HepG2 (cell line): ENCODE measurements at regions not wholly inside any gene's neighbourhood (a gene's known extent, or its start where the extent isn't known, plus 50 kb on each side); places are given as distances from the start of the nearest gene placed in this dataset.

ENCODE experiments used
- ATAC-seq: fragments of 200-7000 bp; cut with Tn5 transposase; 3 replicates; pipeline ENCODE4 v1.9.1; 2020; ENCODE audit warnings: mild to moderate bottlenecking, moderate library complexity
- BruUV-seq: library from RNA; stranded (reverse); fragments of 400-500 nt; replicated peaks from 2 replicates; lab custom pipeline; 2021; lab: Mats Ljungman, UMichigan
- CTCF ChIA-PET: fragments of 300-600 bp; formaldehyde crosslinking; extraction: SDS; loops from one replicate; lab custom pipeline; 2021; ENCODE audit warnings: low total read pairs, inconsistent platforms, low intra/inter-chr PET ratio; lab: Yijun Ruan, JAX
- POLR2A ChIA-PET: fragments of 350-600 bp; sonication (Branson Sonifier 250); formaldehyde crosslinking; loops from one replicate; lab custom pipeline; 2020; ENCODE audit warnings: antibody characterized with exemption, inconsistent platforms; lab: Yijun Ruan, JAX
- DNase-seq: peaks from one replicate; pipeline ENCODE4 v3.0.0-alpha.2; 2015; ENCODE audit warnings: low spot score
- FAIRE-seq: peaks from 3 replicates; lab custom pipeline; 2011; peaks lifted over from hg19 to GRCh38; lab: Jason Lieb, UNC
- H2AFZ ChIP-seq: one replicate; pipeline ENCODE4 v1.6.1; 2011; ENCODE audit warnings: low read length, inconsistent platforms
- H3K27ac ChIP-seq: fragments of 300-600 bp; 3 replicates; pipeline ENCODE4 v1.8.0; 2011; ENCODE audit warnings: mixed run types, mild to moderate bottlenecking, mixed read lengths, low read length, inconsistent platforms; ENCODE audit not compliant: insufficient read depth; ENCODE audit errors: extremely low read length
- H3K27me3 ChIP-seq, 2 experiments: fragments of 200-600 bp in 1 of 2; 2 replicates in 1 of 2; 3 replicates in 1 of 2; pipeline versions ENCODE4 v1.6.0 to v1.8.0; 2011; ENCODE audit warnings: low read length in 2 of 2, mild to moderate bottlenecking in 2 of 2, moderate library complexity in 2 of 2, inconsistent platforms in 1 of 2; ENCODE audit not compliant: insufficient read depth in 2 of 2, control insufficient read depth in 1 of 2
- H3K36me3 ChIP-seq, 2 experiments: fragments of 200-600 bp in 1 of 2; replicated peaks in 1 of 2; 2 replicates in 1 of 2; 3 replicates in 1 of 2; pipeline versions ENCODE4 v1.5.1 to v1.8.0; 2011; ENCODE audit warnings: low read length in 2 of 2, inconsistent platforms in 1 of 2; ENCODE audit not compliant: insufficient read depth in 2 of 2, control insufficient read depth in 1 of 2
- H3K4me1 ChIP-seq: 2 replicates; pipeline ENCODE4 v1.5.1; 2012; ENCODE audit warnings: low read length, inconsistent platforms; ENCODE audit not compliant: insufficient read depth
- H3K4me2 ChIP-seq: 2 replicates; pipeline ENCODE4 v1.6.0; 2011; ENCODE audit warnings: low read depth, low read length, inconsistent platforms
- H3K4me3 ChIP-seq, 3 experiments: fragments of 200-600 bp in 1 of 3; sonication (generic), shearing (Covaris generic) in 1 of 3; replicated peaks in 1 of 3; 2 replicates each; pipeline ENCODE4 v1.5.1; 2011 to 2016; ENCODE audit warnings: low read length in 3 of 3, inconsistent platforms in 2 of 3, low read depth in 2 of 3, mild to moderate bottlenecking in 2 of 3, control low read depth in 1 of 3, mixed read lengths in 1 of 3; ENCODE audit not compliant: insufficient read depth in 1 of 3
- H3K79me2 ChIP-seq: one replicate; pipeline ENCODE4 v1.6.1; 2011; ENCODE audit warnings: low read length, inconsistent platforms; ENCODE audit not compliant: insufficient read depth
- H3K9ac ChIP-seq: 2 replicates; pipeline ENCODE4 v1.6.0; 2011; ENCODE audit warnings: mild to moderate bottlenecking, low read depth, low read length, inconsistent platforms; ENCODE audit not compliant: insufficient read depth
- H3K9me3 ChIP-seq: 2 replicates; pipeline ENCODE4 v1.5.1; 2012; ENCODE audit warnings: mild to moderate bottlenecking, low read length
- H4K20me1 ChIP-seq: 2 replicates; pipeline ENCODE4 v1.6.0; 2011; ENCODE audit warnings: inconsistent platforms, mild to moderate bottlenecking, low read length, moderate library complexity; ENCODE audit not compliant: insufficient read depth
- ARHGAP35 ChIP-seq: sonication (generic); formaldehyde crosslinking; IDR thresholded peaks from 2 replicates; pipeline ENCODE4 v1.9.0; 2022; ENCODE audit warnings: mild to moderate bottlenecking, inconsistent platforms, moderate library complexity, missing genetic modification reagents, borderline replicate concordance
- ATAD3A ChIP-seq: sonication (generic); formaldehyde crosslinking; IDR thresholded peaks from 2 replicates; pipeline ENCODE4 v1.4.0; 2020; ENCODE audit warnings: missing genetic modification reagents
- EZH2 ChIP-seq: conservative IDR thresholded peaks from 2 replicates; pipeline ENCODE4 v1.6.1; 2012; ENCODE audit warnings: mild to moderate bottlenecking, low read depth, low read length, moderate library complexity
- FOXK2 ChIP-seq: fragments of 450-650 bp; IDR thresholded peaks from 2 replicates; pipeline ENCODE4 v1.6.1; 2016
- HES4 ChIP-seq: sonication (generic); formaldehyde crosslinking; IDR thresholded peaks from 2 replicates; pipeline ENCODE4 v1.9.0; 2021; ENCODE audit warnings: mild to moderate bottlenecking, missing genetic modification reagents, borderline replicate concordance
- HOXA5 ChIP-seq: sonication (generic); formaldehyde crosslinking; IDR thresholded peaks from 2 replicates; pipeline ENCODE4 v1.4.0; 2020; ENCODE audit warnings: missing genetic modification reagents
- MIXL1 ChIP-seq: IDR thresholded peaks from 2 replicates; pipeline ENCODE4 v1.6.1; 2016
- PCBP1 ChIP-seq: fragments of 200-400 bp; formaldehyde crosslinking; IDR thresholded peaks from 2 replicates; pipeline ENCODE4 v1.6.1; 2017; ENCODE audit warnings: mild to moderate bottlenecking, low read depth, low read length, borderline replicate concordance
- POLR2AphosphoS5 ChIP-seq: IDR thresholded peaks from 2 replicates; pipeline ENCODE4 v1.6.1; 2012; ENCODE audit warnings: low read depth, low read length
- REL ChIP-seq: sonication (generic); formaldehyde crosslinking; conservative IDR thresholded peaks from 2 replicates; pipeline ENCODE4 v1.8.0; 2022; ENCODE audit warnings: mild to moderate bottlenecking, missing genetic modification reagents, moderate library complexity
- SNRNP70 ChIP-seq: fragments of 200-400 bp; formaldehyde crosslinking; IDR thresholded peaks from 2 replicates; pipeline ENCODE4 v1.6.1; 2017; ENCODE audit warnings: mild to moderate bottlenecking, low read depth, low read length, moderate library complexity
- ZFAT ChIP-seq: sonication (generic); formaldehyde crosslinking; conservative IDR thresholded peaks from 2 replicates; pipeline ENCODE4 v1.8.1; 2023; ENCODE audit warnings: missing genetic modification reagents, inconsistent platforms
- ZFP36L1 ChIP-seq: sonication (generic); formaldehyde crosslinking; IDR thresholded peaks from 2 replicates; pipeline ENCODE4 v1.8.0; 2022; ENCODE audit warnings: mild to moderate bottlenecking, missing genetic modification reagents, moderate library complexity
- ZNF180 ChIP-seq: sonication (generic); formaldehyde crosslinking; IDR thresholded peaks from 2 replicates; pipeline ENCODE4 v1.4.0; 2020; ENCODE audit warnings: low read depth, missing genetic modification reagents, borderline replicate concordance
- ZNF484 ChIP-seq: sonication (generic); formaldehyde crosslinking; IDR thresholded peaks from 2 replicates; pipeline ENCODE4 v1.5.1; 2020; ENCODE audit warnings: mild to moderate bottlenecking, low read depth, missing genetic modification reagents, borderline replicate concordance
- ZNF567 ChIP-seq: sonication (generic); formaldehyde crosslinking; IDR thresholded peaks from 2 replicates; pipeline ENCODE4 v1.8.1; 2023; ENCODE audit warnings: mild to moderate bottlenecking, missing genetic modification reagents, borderline replicate concordance
- ZNF572 ChIP-seq: sonication (generic); formaldehyde crosslinking; IDR thresholded peaks from 2 replicates; pipeline ENCODE4 v1.5.1; 2020; ENCODE audit warnings: mild to moderate bottlenecking, missing genetic modification reagents
- ZNF703 ChIP-seq: sonication (generic); formaldehyde crosslinking; IDR thresholded peaks from 2 replicates; pipeline ENCODE4 v1.5.1; 2020; ENCODE audit warnings: missing genetic modification reagents, mild to moderate bottlenecking, moderate library complexity, borderline replicate concordance
- WGBS: methylation state at CpG from one replicate; pipeline ENCODE4 v1.1.6; 2017; ENCODE audit warnings: low lambda C conversion rate; 5-methylcytosine and 5-hydroxymethylcytosine counted together
- in situ Hi-C: cut with HindIII; loops from 2 replicates; pipeline ENCODE4 v1.10.0; 2017; ENCODE audit warnings: low pct_unique_long_range_greater_than_20kb; ENCODE audit not compliant: extremely low pct_ligation_motif_present
- intact Hi-C: fragments of 100-400 bp; cut with micrococcal nuclease; formaldehyde crosslinking; loops from one replicate; pipeline ENCODE4 v1.10.0; 2022; ENCODE audit not compliant: unreplicated experiment
- TF ChIP-seq, protein P1 (sequence below): IDR thresholded peaks from 2 replicates; pipeline ENCODE4 v1.6.1; 2016; ENCODE audit warnings: missing compliant biosample characterization, missing genetic modification reagents, borderline replicate concordance
- TF ChIP-seq, protein P2 (sequence below): sonication (generic); formaldehyde crosslinking; IDR thresholded peaks from 2 replicates; pipeline ENCODE4 v1.9.0; 2021; ENCODE audit warnings: missing genetic modification reagents, borderline replicate concordance

DNA sequence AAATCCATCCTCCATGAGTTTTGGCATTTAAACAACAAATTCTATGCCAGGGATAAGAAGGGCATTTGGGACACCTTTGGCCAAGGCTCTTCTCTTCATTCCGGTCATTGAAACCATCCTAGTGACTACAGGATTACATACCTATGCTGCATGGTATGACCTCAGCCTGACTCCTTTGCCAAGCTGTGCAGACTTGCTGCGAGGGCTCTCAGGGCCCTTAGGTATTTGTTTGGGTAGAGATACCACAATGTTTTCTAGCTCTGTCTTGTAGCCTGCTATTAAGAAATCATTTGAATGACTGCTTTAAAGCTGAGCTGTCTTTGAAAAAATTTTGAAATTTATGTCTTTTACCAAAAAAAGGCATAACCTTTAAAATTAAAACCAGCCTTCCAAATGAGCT lies 749.8 kb upstream of the SGO1 start:
- Histone ChIP-seq H3K36me3 (no peaks in the 10 kb centered on the region), H3K9me3 (peaks cover 79% of the 10 kb centered on the region), H3K27me3 (no peaks in the 10 kb centered on the region), H3K4me1 (no peaks in the 10 kb centered on the region), H3K27ac (no peak overlapping the region), H3K4me2 (no peak overlapping the region), H3K79me2 (no peaks in the 10 kb centered on the region), H2AFZ (no peak overlapping the region), H3K9ac (no peak overlapping the region), H4K20me1 (no peaks in the 10 kb centered on the region), H3K4me3 (no peak overlapping the region)
- DNase-seq (no peak), FAIRE-seq (no peak), ATAC-seq (no peak)
- no peak for TF ChIP-seq FOXK2
- TF ChIP-seq, protein P1, sequence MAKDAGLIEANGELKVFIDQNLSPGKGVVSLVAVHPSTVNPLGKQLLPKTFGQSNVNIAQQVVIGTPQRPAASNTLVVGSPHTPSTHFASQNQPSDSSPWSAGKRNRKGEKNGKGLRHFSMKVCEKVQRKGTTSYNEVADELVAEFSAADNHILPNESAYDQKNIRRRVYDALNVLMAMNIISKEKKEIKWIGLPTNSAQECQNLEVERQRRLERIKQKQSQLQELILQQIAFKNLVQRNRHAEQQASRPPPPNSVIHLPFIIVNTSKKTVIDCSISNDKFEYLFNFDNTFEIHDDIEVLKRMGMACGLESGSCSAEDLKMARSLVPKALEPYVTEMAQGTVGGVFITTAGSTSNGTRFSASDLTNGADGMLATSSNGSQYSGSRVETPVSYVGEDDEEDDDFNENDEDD (CRISPR knock-in tag): no peak
- intact Hi-C loops: no loop called here
- in situ Hi-C loops: no loop called here
- ChIA-PET CTCF (no interaction called here), POLR2A (no interaction called here)
- 0% methylated on average over 2 of the region's 2 CpGs for WGBS
- BruUV-seq: no TSS peak

DNA sequence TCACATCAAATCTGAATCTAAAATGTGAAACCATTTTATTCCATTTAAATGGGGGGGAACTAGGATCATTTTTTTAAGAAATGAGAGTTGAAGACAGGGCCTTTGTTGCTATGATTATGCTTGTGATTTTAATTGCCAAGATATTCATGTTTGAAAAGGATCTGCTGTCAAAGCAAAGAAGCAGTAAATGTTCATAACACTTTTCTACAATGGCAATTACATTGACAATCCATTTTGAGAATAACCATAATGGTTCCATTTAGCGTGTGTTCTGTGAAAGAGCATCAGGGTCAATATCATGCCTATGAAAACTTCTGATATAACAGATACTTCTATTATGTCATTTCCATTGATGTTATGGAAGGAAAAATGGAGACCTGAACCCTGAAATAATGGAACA lies 745.8 kb upstream of the SGO1 start:
- intact Hi-C loops (loop anchor here (2.0 kb wide), 1 partner anchor 421 kb away; no protein-coding TSS in a partner anchor), in situ Hi-C loops (no loop called here)
- no peak for ATAC-seq
- no peak overlapping the region for H3K27ac ChIP-seq
- H4K20me1 ChIP-seq: no peaks in the 10 kb centered on the region
- no peak overlapping the region for H2AFZ ChIP-seq
- ChIA-PET CTCF (no interaction called here), POLR2A (no interaction called here)
- H3K27me3 ChIP-seq: no peaks in the 10 kb centered on the region
- H3K79me2 ChIP-seq: no peaks in the 10 kb centered on the region
- no peak overlapping the region for H3K9ac ChIP-seq
- H3K4me2 ChIP-seq: no peak overlapping the region
- H3K36me3 ChIP-seq: no peaks in the 10 kb centered on the region
- DNase-seq: no peak
- 4% methylated on average over 1 of the region's 1 CpG for WGBS
- BruUV-seq: no TSS peak
- H3K4me3 ChIP-seq: no peak overlapping the region
- no peak for FAIRE-seq
- H3K9me3 ChIP-seq: peaks cover 86% of the 10 kb centered on the region
- H3K4me1 ChIP-seq: no peaks in the 10 kb centered on the region
- TF ChIP-seq ZNF572: no peak
- TF ChIP-seq POLR2AphosphoS5: no peak
- no peak for TF ChIP-seq PCBP1
- TF ChIP-seq ZFP36L1 (CRISPR knock-in tag): no peak
- TF ChIP-seq ZFAT (CRISPR knock-in tag): no peak
- TF ChIP-seq REL (CRISPR knock-in tag): no peak
- TF ChIP-seq ZNF567 (CRISPR knock-in tag): no peak
- no peak for TF ChIP-seq HES4 (CRISPR knock-in tag)
- TF ChIP-seq ATAD3A (CRISPR knock-in tag): no peak
- TF ChIP-seq HOXA5 (CRISPR knock-in tag): no peak
- TF ChIP-seq EZH2: no peak
- TF ChIP-seq ARHGAP35 (CRISPR knock-in tag): no peak
- no peak for TF ChIP-seq ZNF484 (CRISPR knock-in tag)
- no peak for TF ChIP-seq ZNF180 (CRISPR knock-in tag)
- TF ChIP-seq ZNF703 (CRISPR knock-in tag): no peak
- TF ChIP-seq, protein P2, sequence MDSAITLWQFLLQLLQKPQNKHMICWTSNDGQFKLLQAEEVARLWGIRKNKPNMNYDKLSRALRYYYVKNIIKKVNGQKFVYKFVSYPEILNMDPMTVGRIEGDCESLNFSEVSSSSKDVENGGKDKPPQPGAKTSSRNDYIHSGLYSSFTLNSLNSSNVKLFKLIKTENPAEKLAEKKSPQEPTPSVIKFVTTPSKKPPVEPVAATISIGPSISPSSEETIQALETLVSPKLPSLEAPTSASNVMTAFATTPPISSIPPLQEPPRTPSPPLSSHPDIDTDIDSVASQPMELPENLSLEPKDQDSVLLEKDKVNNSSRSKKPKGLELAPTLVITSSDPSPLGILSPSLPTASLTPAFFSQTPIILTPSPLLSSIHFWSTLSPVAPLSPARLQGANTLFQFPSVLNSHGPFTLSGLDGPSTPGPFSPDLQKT: no peak
- no peak for TF ChIP-seq MIXL1
- TF ChIP-seq SNRNP70: no peak
